ENCODE measurements at regions not wholly inside any gene's neighbourhood (a gene's known extent, or its start where the extent isn't known, plus 50 kb on each side); places are given as distances from the start of the nearest gene placed in this dataset.
A peak's percentile ranks its signal among the peaks of the same experiment; 100 is the strongest.

DNA sequence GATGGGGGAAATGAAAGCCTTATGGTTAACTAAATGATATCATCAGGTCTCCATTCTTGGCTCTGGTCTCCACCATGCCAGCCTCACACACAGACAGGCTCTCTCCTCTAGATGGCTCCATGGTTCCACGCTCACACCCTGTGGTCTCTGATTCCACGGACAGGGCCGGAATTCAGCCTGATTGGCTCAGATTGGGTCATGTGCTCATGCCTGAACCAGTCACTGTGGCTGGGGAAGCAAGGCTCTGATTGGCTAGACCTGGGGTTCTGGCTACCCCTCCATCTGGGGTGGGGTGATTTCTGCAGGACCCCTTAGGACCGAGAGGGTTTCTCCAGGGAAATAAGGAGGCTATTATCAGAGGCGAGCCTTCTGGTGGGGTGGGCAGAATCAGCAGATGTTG, 277.0 kb downstream of the PTPRU start:
- TF ChIP-seq GLMP (CRISPR knock-in tag; IDR thresholded peaks at IDR 0.05; ENCODE audit: borderline replicate concordance) = no peak
- no peak for TF ChIP-seq ZFY (CRISPR knock-in tag; IDR thresholded peaks at IDR 0.05)
- no peak for TF ChIP-seq NFE2L1 (CRISPR knock-in tag; IDR thresholded peaks at IDR 0.05; ENCODE audit: borderline replicate concordance)
- no peak for TF ChIP-seq HCFC1 (IDR thresholded peaks at IDR 0.05; ENCODE audit: low read depth, low read length)
- TF ChIP-seq, protein P1, sequence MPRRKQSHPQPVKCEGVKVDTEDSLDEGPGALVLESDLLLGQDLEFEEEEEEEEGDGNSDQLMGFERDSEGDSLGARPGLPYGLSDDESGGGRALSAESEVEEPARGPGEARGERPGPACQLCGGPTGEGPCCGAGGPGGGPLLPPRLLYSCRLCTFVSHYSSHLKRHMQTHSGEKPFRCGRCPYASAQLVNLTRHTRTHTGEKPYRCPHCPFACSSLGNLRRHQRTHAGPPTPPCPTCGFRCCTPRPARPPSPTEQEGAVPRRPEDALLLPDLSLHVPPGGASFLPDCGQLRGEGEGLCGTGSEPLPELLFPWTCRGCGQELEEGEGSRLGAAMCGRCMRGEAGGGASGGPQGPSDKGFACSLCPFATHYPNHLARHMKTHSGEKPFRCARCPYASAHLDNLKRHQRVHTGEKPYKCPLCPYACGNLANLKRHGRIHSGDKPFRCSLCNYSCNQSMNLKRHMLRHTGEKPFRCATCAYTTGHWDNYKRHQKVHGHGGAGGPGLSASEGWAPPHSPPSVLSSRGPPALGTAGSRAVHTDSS (CRISPR knock-in tag; conservative IDR thresholded peaks at IDR 0.05) = no peak
- TF ChIP-seq ZNF354B (CRISPR knock-in tag; IDR thresholded peaks at IDR 0.05) = no peak
- TF ChIP-seq, protein P2, sequence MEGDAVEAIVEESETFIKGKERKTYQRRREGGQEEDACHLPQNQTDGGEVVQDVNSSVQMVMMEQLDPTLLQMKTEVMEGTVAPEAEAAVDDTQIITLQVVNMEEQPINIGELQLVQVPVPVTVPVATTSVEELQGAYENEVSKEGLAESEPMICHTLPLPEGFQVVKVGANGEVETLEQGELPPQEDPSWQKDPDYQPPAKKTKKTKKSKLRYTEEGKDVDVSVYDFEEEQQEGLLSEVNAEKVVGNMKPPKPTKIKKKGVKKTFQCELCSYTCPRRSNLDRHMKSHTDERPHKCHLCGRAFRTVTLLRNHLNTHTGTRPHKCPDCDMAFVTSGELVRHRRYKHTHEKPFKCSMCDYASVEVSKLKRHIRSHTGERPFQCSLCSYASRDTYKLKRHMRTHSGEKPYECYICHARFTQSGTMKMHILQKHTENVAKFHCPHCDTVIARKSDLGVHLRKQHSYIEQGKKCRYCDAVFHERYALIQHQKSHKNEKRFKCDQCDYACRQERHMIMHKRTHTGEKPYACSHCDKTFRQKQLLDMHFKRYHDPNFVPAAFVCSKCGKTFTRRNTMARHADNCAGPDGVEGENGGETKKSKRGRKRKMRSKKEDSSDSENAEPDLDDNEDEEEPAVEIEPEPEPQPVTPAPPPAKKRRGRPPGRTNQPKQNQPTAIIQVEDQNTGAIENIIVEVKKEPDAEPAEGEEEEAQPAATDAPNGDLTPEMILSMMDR (CRISPR knock-in tag; IDR thresholded peaks at IDR 0.05) = peak; percentile 61
